Lung microvascular endothelial cell (primary cell): ENCODE measurements at regions not wholly inside any gene's neighbourhood (a gene's known extent, or its start where the extent isn't known, plus 50 kb on each side); places are given as distances from the start of the nearest gene placed in this dataset.

Experiments used
- DNase-seq, 2 donors: peaks; one replicate each; pipeline versions ENCODE4 v3.0.0 to v3.0.0-alpha.2; 2010; ENCODE audit warnings: low read depth in 2 of 2

DNA sequence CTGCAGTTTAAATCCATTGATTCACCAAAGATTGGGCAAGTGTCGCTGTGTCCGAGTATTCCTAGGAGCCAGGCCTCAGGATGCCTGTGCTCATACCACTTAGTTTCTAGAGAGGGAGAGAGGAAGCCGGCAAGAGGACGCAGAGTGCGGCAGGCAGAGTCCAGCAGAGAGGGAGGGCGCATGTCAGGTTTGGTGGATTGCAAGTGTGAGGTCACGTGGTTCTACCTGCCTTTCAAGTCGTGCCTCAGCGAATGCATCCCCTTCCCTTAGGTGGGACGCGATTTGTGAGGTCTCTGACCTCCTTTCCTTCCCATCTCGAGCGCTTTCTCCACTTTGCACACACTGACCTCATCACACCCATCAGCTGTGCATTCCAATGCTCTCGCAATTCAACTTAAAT lies 188.1 kb downstream of the TMEM18 start:
- no peak for DNase-seq

DNA sequence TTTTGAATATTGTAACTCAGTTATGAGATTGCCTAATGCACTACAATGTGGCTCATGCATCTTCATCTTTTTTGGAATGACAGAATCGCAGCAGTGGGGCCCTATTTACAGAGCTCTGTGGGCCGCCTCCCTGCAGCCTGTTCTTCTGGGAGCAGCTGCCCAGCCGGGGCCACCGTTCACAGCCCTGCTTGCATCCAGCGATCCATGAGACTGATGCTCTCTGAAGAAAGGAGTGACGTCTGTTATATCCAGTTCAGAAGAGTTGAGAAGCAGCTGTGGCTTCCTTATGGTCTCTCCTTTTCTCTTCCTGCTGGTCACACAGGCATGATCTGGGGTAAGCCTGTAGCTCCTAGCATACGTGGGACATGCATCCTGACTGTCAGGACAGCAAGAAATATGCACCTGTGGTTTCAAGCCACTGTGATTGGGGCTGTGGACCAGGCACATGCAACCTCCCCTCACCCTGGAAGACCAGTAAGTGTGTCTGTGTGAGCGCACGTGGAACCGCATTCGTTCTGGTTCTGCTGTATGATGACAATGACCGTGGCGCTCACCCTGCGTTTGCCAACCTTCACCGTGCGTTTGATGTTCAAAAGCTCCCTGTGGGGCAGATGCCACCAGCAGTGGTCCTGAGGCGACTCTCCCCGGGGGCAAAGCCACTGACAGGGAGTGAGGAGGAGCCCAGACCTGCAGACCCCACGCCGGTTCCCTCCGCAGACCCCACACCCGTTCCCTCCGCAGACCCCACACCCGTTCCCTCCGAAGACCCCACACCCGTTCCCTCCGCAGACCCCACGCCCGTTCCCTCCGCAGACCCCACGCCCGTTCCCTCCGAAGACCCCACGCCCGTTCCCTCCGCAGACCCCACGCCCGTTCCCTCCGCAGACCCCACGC lies 189.8 kb downstream of the TMEM18 start:
- DNase-seq = no peak

DNA sequence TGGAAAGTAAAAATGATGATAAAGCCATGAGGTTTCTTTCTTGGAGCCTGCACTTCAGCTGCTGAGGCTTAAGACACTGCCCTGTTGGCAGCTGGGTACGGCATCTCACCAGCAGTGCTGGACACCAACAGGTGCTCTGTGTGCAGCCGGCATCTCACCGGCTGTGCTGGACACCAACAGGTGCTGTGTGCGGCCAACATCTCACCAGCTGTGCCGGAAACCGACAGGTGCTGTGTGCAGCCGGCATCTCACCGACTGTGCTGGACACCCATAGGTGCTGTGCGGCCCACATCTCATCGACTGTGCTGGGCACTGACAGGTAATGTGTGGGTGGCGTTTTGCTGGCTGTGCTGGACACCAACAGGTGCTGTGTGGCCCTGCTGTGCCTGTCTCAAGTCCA lies 190.8 kb downstream of the TMEM18 start:
- no peak for DNase-seq

GRCh38 chr2:481388-481787 lies 193.5 kb upstream of the ALKAL2 start:
- DNase-seq = no peak

- DNase-seq = no peak
Observed at GRCh38 chr2:479490-480176, 191.7 kb upstream of the ALKAL2 start.

GRCh38 chr2:479031-479430 lies 191.1 kb upstream of the ALKAL2 start:
- DNase-seq = no peak

DNA sequence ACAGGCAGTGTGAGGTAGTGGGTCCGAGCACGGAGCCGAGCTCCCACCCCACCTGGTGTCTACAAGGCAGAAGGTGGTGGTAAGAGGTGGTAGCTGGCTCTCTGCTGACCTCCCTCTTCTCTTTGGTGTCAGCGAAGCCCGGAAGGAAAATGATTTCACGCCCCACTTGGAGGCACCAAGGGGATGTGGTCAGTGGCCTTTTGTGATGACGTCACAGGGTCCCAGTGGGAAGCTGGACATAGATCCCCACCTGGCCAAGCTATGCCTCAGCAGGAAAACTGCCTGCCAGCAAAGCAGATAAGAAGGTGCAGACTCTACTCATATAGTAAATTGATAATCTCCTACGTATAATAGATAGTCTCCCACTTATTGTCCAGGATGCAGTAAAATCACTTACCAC lies 183.7 kb upstream of the ALKAL2 start:
- no peak for DNase-seq

DNA sequence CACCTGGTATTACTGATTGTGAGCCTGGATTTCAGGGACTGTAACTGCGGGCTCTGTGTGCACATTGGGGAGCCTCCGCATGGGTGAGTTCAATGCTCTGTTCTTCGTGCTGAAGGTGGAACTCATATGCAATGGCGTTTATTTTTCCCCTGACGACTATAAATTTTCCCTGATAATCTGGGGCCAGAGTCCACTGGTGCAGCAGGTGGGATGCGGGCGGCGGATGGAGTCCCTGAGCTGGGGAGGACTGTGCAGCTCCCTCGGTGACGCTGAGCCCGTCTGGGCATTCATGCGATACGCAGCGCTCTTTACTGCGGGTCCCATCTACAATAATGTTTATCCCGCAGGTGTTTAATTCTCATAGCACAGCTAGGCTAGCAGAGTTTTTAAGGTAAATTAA lies 181.6 kb upstream of the ALKAL2 start:
- no peak for DNase-seq

GRCh38 chr2:468648-469336 lies 180.9 kb upstream of the ALKAL2 start:
- DNase-seq = no peak

DNA sequence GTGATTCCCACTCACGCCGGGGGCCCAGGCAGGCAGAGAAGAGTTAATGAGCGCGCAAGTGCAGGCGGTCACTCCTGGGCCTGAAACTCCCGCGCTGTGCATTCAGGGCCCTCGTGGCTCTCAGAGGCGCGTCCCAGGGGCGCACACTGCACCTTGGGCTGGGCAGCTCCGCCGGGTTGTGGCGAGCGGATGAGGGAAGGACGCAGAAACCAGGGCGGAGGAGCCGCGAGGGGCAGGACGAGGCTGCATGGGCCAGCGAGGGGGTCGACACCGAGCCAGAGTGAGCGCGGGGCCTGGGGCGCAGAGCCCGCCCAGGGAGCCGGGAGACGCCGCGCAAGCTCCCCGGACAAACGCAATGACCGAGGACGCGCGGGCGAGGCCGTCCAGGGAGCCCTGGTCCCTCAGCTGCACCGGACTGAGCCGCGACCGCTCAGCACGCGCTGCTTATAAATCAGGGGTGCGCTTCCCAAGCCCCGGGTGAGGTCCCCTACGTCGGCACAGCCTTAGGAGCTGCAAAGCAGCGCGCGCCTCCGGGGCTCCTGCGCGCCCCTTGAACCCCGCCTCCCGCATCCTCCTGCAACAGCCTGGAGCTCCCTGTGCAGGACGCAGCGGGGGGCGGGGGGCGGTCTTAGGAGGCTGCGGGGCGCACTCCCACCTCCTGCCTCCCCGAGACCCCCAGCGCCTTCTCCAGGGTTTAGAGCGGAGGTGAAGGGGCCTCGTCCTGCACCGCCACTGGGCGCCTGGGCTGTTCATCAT lies 180.2 kb upstream of the ALKAL2 start:
- DNase-seq = no peak

- no peak for DNase-seq
Observed at GRCh38 chr2:467543-467891, 179.6 kb upstream of the ALKAL2 start.

GRCh38 chr2:467101-467500 lies 179.2 kb upstream of the ALKAL2 start:
- no peak for DNase-seq

GRCh38 chr2:464562-465309 lies 176.8 kb upstream of the ALKAL2 start:
- DNase-seq = no peak

DNA sequence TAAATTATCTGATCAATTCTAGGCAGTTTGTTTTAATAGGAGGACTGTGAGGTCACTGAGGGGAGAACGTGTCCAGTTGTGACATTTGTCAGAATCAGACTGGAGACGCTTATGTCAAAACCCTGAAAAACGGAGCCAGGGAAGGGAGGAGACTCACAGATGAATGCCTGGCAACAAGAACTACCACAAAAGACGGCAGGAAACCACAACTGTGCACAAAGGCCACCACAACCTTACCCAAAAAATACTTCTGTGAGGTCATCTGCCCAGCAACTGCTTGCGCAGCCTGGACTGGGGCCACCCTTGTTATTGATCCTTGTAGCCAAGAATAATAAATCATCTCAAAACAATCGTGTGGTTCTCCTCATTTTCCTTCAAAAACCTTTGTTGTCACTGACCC lies 173.0 kb upstream of the ALKAL2 start:
- DNase-seq = no peak

DNA sequence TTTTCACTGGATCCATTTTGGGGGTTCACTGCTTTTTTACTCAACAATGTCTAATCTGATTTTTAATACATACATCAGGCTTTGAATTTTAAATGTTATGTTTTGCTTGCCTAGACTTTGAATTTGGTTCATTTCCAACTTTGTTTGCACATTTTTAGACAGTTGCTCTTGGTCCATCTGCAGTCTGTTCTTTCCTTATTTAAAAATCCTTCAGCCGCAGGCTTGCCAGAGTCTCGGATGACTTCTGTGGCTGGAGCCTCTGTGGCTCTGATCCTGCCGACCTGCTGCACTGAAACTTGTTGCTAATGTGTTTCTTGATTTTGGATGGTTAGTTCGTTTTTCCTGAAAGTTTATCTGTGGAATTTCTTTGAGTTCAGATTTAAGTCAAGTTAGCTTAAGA lies 172.0 kb upstream of the ALKAL2 start:
- DNase-seq = no peak

DNA sequence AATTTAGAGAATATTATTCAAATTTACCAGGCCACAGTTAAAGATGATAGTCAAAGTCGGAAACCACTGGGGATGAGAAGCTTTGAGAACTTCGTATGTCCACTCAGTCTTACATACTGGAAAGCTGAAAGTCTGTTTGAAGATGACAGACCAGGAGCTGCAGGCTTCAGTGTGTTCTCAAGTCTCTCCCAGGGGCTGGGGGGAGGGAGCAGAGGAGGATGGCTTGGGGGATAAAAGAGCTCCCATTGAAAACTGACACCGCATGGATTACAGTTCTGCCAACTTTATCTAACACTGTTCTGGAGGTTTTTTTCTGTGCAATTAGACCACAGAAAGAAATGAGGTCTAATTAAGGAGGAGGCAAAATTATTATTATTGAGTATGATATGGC lies 170.5 kb upstream of the ALKAL2 start:
- no peak for DNase-seq

GRCh38 chr2:457792-458424 lies 170.0 kb upstream of the ALKAL2 start:
- DNase-seq = no peak

- DNase-seq = no peak
Observed at GRCh38 chr2:457262-457661, 169.4 kb upstream of the ALKAL2 start.

GRCh38 chr2:455913-456312 lies 168.0 kb upstream of the ALKAL2 start:
- no peak for DNase-seq

DNA sequence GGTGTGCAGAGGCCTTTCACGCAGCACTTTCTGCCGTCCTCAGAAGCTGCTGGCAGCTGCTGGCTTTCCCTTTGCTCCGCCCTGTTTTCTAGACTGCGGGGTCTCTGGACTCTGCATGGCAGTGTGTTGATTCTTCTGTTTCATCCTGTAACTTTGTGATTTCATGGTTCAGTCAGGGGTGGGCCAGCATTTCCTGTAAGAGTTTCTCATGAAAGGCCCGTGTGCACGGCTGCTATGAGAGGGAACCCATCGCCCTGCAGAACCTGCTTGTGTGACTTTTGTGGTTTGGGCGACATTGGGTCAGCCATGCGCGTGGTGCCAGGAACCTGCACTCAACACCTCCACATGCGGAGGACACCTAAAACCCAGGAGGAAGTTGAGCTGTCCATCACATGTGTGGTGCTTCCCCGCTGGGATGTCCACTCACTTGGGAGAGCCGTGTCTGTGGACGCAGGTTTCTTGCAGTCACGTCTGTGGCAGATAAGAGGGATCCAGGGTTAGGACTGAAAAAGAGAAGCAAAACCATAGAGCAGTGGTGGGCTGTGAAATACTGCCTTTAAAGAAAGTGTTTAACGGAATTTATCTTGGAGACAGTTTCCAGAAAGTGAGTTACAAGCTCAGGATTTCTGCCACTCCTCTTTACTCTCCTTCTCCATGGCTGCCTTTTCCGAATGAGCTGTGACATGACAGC lies 167.3 kb upstream of the ALKAL2 start:
- DNase-seq = no peak
